BLaER1 treated with 17β-estradiol and CSF1 and Interleukin-3, amounts not matched to agents 10 nM and 100 nM (cell line): ENCODE measurements at regions not wholly inside any gene's neighbourhood (a gene's known extent, or its start where the extent isn't known, plus 50 kb on each side); places are given as distances from the start of the nearest gene placed in this dataset.

Experiments
- H3K27ac ChIP-seq, 11 experiments: shearing (Covaris generic); formaldehyde crosslinking; 2 replicates each; pipeline ENCODE4 v1.8.1; 2022
- H3K27me3 ChIP-seq, 11 experiments: shearing (Covaris generic); formaldehyde crosslinking; 2 replicates each; pipeline ENCODE4 v1.8.1; 2022
- H3K36me3 ChIP-seq, 11 experiments: shearing (Covaris generic); formaldehyde crosslinking; 2 replicates each; pipeline ENCODE4 v1.8.1; 2022
- H3K4me1 ChIP-seq, 10 experiments: shearing (Covaris generic); formaldehyde crosslinking; 2 replicates each; pipeline ENCODE4 v1.8.1; 2022
- H3K4me2 ChIP-seq, 11 experiments: shearing (Covaris generic); formaldehyde crosslinking; 2 replicates each; pipeline ENCODE4 v1.8.1; 2022
- H3K4me3 ChIP-seq, 10 experiments: shearing (Covaris generic); formaldehyde crosslinking; 2 replicates each; pipeline ENCODE4 v1.8.1; 2022
- H3K9ac ChIP-seq, 11 experiments: shearing (Covaris generic); formaldehyde crosslinking; 2 replicates each; pipeline ENCODE4 v1.8.1; 2022
- H3K9me3 ChIP-seq, 11 experiments: shearing (Covaris generic); formaldehyde crosslinking; replicated peaks in 1 of 11; 2 replicates each; pipeline ENCODE4 v1.8.1; 2022
- H4K20me1 ChIP-seq, 11 experiments: shearing (Covaris generic); formaldehyde crosslinking; 2 replicates each; pipeline ENCODE4 v1.8.1; 2022
- Cebpa-rat ChIP-seq, 11 experiments: shearing (Covaris generic); IDR thresholded peaks; 2 replicates each; pipeline ENCODE4 v1.8.1; 2022

DNA sequence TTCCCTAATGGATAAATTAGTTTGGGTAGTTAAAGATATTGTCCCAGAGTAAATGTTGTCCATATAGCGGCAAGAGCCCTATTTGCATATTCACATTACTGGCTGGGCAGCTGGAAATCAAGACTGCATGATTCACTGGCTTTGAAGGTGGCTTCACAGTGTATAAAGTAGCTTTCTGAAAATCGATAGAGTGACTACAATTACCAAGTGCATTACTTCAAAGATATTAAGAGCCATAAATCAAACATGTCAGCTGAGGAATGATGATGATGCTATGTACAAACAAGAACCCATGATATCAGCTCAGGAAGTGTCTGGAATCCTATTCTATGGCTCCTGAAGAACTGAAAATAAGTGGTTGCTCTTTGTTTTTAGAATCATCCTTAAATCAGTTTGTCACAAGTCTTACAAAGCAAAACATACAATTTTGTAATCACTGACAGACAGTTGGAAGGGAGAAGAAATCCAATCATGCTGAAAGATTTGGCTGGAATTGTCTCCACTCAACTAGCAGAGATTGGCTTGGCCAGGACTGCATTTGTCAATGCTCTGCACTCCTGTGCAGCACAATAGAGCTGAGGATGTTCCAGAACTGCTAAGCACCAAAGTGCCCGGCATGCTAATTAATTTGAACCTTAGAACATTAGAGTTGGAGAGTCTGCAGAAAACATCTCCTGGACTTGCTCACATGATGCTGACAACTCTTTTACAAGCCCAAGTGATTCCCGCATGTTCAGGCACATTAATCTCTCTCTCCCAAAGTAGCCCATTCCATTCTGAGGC, 77.9 kb upstream of the B3GAT2 start:
- no peak overlapping the region for H3K9ac ChIP-seq

DNA sequence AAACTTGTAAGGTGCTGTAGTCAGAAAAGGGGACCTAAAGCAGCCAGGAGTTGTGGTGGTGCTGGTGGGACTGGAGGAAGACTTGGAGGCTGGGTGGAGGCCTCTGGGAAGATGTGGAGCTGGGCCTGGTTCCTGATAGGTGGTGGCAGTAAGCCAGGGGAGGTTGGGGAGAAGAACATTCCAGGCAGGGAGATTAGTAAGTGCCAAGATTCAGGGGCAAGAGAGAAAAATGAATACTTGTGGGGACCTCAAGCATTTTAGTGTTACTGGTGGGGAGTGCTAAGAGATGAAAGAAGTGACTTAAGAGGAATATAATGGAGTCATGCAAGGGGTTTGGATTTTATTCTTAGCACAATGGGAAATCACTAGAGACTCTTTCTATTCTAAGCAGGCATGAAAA, 79.0 kb upstream of the B3GAT2 start:
- Histone ChIP-seq H3K4me2 (no peak overlapping the region), H3K27ac (no peak overlapping the region), H3K9me3 (0 out of 22 replicates have a peak, but pooled peaks cover 0 to 8% (median 0%) of the 10 kb centered on the region in 11 experiments), H3K27me3 (no peaks in the 10 kb centered on the region), H3K4me1 (peaks cover 0 to 1% (median 0%) of the 10 kb centered on the region in 10 experiments; a peak in 1 of 20 replicates), H3K4me3 (no peak overlapping the region), H4K20me1 (no peaks in the 10 kb centered on the region), H3K36me3 (no peaks in the 10 kb centered on the region), H3K9ac (no peak overlapping the region)
- no peak for TF ChIP-seq Cebpa-rat (IDR thresholded peaks at IDR 0.05)

More for the DNA sequence above, 77.9 kb upstream of the B3GAT2 start:
- no peak overlapping the region for H3K4me3 ChIP-seq
- H3K27me3 ChIP-seq, result no peaks in the 10 kb centered on the region
- H3K4me2 ChIP-seq, result no peak overlapping the region
- no peaks in the 10 kb centered on the region for H3K36me3 ChIP-seq
- TF ChIP-seq Cebpa-rat (IDR thresholded peaks at IDR 0.05), result no peak
- no peaks in the 10 kb centered on the region for H4K20me1 ChIP-seq
- no peak overlapping the region for H3K27ac ChIP-seq
- H3K9me3 ChIP-seq, result 0 out of 22 replicates have a peak, but pooled peaks cover 0 to 8% (median 0%) of the 10 kb centered on the region in 11 experiments
- H3K4me1 ChIP-seq, result no peaks in the 10 kb centered on the region

DNA sequence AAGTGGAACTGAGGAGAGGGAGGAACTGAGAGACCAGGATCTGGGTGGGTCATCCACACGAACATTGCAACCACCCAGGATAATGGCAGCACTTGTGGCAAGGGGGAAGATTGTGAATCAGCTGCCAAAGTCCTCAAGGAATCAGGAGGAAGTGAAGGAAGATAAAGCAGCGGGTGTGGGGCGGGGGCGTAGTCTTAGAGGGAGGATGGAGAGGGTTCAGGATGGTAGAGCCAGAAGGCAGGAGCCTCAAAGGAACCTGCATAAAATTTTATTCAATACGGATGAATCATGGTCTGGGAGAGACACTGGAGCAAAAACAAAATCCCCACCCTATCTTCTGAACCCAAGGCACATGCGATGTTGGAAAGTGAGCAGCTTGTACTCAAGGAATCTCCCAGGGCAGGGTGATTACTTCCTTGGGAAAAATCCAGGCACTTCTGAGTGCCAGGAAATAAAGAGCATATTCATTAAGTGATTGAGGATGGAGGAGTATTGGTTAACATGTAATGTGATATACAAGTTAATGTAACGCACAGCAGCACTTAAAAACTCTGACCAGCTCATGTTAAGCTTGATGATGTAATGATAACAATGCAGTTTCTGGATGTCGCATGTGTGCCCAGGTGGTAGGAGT, 82.0 kb upstream of the B3GAT2 start:
- Histone ChIP-seq H3K9me3 (0 out of 22 replicates have a peak, but pooled peaks cover 0 to 8% (median 0%) of the 10 kb centered on the region in 11 experiments), H3K4me1 (peaks cover 0 to 13% (median 2%) of the 10 kb centered on the region in 10 experiments; a peak in 9 of 20 replicates), H4K20me1 (no peaks in the 10 kb centered on the region), H3K4me3 (no peak overlapping the region), H3K27me3 (no peaks in the 10 kb centered on the region), H3K27ac (no peak overlapping the region), H3K9ac (no peak overlapping the region), H3K4me2 (no peak overlapping the region), H3K36me3 (no peaks in the 10 kb centered on the region)
- TF ChIP-seq Cebpa-rat (IDR thresholded peaks at IDR 0.05), result no peak

DNA sequence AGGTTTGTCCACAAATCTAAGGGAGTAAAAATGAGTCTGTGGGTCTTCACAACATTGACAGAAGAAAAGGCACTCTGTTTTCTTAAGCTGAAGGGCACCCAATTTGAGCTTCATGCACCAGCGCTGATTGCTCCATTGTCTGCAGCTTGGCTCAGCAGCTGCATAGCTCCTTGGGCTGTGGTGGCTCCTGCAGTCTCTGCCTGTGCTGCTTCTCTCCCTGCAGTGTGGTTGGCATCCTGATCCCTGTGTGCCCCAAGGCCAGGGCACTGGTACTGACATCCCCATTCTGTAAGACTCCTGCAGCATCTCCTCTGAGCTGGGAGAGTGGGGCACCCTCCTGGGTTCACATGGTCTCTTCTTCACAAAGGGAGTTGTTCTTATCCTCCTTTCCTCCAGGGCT, 83.2 kb upstream of the B3GAT2 start:
- TF ChIP-seq Cebpa-rat (IDR thresholded peaks at IDR 0.05), result no peak
- Histone ChIP-seq H3K4me2 (no peak overlapping the region), H3K9me3 (0 out of 22 replicates have a peak, but pooled peaks cover 0 to 8% (median 0%) of the 10 kb centered on the region in 11 experiments), H4K20me1 (no peaks in the 10 kb centered on the region), H3K4me1 (peaks cover 0 to 20% (median 6%) of the 10 kb centered on the region in 10 experiments; a peak in 9 of 20 replicates), H3K9ac (no peak overlapping the region), H3K27me3 (no peaks in the 10 kb centered on the region), H3K4me3 (no peak overlapping the region), H3K36me3 (no peaks in the 10 kb centered on the region), H3K27ac (no peak overlapping the region)

DNA sequence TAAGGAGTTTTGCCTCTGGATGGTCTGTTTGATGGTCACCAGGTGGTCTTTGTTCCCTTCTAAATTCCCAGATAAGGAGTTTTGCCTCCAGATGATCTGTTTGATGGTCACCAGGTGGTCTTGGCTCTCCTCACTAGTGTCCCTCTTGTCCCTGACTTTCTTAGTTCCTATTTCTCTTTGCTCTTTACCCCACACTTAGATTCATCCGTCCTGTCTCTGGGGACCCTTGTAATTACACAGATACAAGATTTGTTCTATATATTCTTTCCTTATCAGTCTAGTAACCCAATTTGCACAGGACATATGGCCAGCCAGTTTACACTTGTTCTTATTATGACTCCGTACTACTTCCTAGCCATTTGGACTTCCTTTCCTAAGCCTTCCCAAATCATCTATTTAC, 84.0 kb upstream of the B3GAT2 start:
- Histone ChIP-seq H3K4me3 (no peak overlapping the region), H3K36me3 (no peaks in the 10 kb centered on the region), H3K9me3 (0 out of 22 replicates have a peak, but pooled peaks cover 0 to 8% (median 0%) of the 10 kb centered on the region in 11 experiments), H3K9ac (no peak overlapping the region), H3K27me3 (no peaks in the 10 kb centered on the region), H3K27ac (no peak overlapping the region), H3K4me1 (peaks cover 0 to 20% (median 6%) of the 10 kb centered on the region in 10 experiments; a peak in 9 of 20 replicates), H4K20me1 (no peaks in the 10 kb centered on the region), H3K4me2 (peak overlapping the region in 1 of 11 experiments; percentile 35; a peak in 1 of 22 replicates)
- no peak for TF ChIP-seq Cebpa-rat (IDR thresholded peaks at IDR 0.05)

DNA sequence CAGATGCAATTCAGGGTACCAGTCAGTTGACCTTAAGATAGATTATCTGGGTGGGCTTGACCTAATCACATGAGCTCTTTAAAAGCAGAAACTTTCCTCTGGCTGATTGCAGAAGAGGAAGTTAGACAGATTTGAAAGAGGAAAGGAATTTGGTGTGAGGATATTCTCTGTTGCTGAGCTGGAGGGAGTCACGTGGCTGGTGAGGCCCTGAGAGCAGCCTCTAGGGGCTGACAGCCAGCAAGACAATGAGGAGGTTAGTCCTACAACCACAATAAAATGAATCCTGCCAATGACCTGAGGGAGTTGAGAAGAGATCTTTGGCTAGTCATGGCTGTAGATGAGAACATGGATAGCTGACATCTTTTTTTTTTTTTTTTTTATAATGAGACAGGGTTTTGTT, 87.0 kb upstream of the B3GAT2 start:
- TF ChIP-seq Cebpa-rat (IDR thresholded peaks at IDR 0.05), result no peak
- Histone ChIP-seq H3K27ac (no peak overlapping the region), H3K36me3 (no peaks in the 10 kb centered on the region), H3K9me3 (no peaks in the 10 kb centered on the region), H3K4me1 (peaks cover 0 to 25% (median 6%) of the 10 kb centered on the region in 10 experiments; a peak in 9 of 20 replicates), H3K4me2 (peak overlapping the region in 5 of 11 experiments; percentile 1 to 56 (median 34); a peak in 7 of 22 replicates), H3K27me3 (no peaks in the 10 kb centered on the region), H3K9ac (no peak overlapping the region), H3K4me3 (no peak overlapping the region), H4K20me1 (no peaks in the 10 kb centered on the region)

DNA sequence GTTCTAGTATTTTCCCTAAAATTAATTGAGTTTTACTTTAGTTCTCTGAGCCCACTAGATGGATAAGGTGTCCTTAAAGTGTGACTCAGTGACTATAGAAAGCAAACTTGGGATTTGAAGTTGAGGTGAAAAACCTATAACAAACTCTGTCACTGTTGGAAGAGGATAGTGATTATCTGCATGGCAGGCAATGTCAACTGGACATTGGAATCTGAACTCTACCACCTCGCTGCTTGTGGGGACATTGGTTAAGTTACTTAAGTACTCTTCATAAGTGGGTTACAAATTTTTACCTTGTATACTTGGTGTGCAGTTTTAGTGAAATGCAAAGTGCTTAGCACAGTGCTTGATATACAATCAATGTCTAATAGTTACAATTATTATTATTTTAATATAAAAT, 87.9 kb upstream of the B3GAT2 start:
- Histone ChIP-seq H3K27ac (no peak overlapping the region), H3K36me3 (no peaks in the 10 kb centered on the region), H3K4me3 (no peak overlapping the region), H3K9me3 (no peaks in the 10 kb centered on the region), H4K20me1 (no peaks in the 10 kb centered on the region), H3K4me1 (peaks cover 0 to 25% (median 6%) of the 10 kb centered on the region in 10 experiments; a peak in 9 of 20 replicates), H3K27me3 (no peaks in the 10 kb centered on the region), H3K4me2 (no peak overlapping the region), H3K9ac (no peak overlapping the region)
- no peak for TF ChIP-seq Cebpa-rat (IDR thresholded peaks at IDR 0.05)

DNA sequence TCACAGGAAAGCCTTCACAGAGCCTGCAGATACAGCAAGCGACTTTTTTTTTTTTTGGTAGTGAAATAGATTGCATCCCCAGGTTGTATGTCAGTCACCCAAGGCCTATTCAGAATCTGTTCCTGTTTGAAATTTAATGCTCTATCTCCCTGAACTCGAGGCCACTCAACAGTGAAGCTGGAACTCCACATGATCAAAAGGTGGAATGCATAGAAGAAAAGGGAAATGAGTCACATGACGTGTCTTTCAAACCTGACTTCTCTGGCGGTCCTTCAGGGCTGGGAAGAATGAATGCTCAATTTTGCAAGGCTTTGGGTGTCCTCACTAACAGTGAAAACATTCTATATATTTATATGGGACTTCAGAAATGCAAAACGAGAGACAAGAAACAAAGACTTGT, 88.4 kb upstream of the B3GAT2 start:
- no peaks in the 10 kb centered on the region for H3K9me3 ChIP-seq
- no peak for TF ChIP-seq Cebpa-rat (IDR thresholded peaks at IDR 0.05)
- no peak overlapping the region for H3K9ac ChIP-seq
- H3K36me3 ChIP-seq, result no peaks in the 10 kb centered on the region
- H3K4me2 ChIP-seq, result no peak overlapping the region
- no peaks in the 10 kb centered on the region for H4K20me1 ChIP-seq
- H3K27me3 ChIP-seq, result no peaks in the 10 kb centered on the region
- H3K27ac ChIP-seq, result no peak overlapping the region
- peaks cover 0 to 25% (median 6%) of the 10 kb centered on the region in 10 experiments; a peak in 9 of 20 replicates for H3K4me1 ChIP-seq
- no peak overlapping the region for H3K4me3 ChIP-seq

DNA sequence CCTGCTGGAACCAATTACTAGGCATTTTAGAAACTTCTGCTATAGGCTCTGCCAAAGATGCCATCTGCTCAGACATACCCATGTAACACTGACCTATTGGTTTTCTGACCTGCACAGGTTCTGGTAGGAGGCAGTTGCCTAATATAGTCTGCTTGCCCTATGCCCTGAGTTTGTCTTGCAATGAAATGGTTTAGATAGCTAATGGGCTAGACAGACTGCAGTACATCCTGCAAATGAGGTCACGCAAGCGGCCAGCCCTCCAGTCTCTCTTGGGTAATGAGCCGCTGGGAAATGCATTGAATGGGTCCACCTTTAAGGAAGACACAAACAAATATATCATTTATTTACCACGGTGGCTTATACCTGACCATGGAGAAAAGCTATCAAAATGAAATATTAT, 90.6 kb upstream of the B3GAT2 start:
- H3K4me2 ChIP-seq, result no peak overlapping the region
- TF ChIP-seq Cebpa-rat (IDR thresholded peaks at IDR 0.05), result no peak
- no peak overlapping the region for H3K9ac ChIP-seq
- no peak overlapping the region for H3K27ac ChIP-seq
- H4K20me1 ChIP-seq, result no peaks in the 10 kb centered on the region
- H3K36me3 ChIP-seq, result no peaks in the 10 kb centered on the region
- H3K4me3 ChIP-seq, result no peak overlapping the region
- H3K4me1 ChIP-seq, result peaks cover 0 to 19% (median 7%) of the 10 kb centered on the region in 10 experiments; a peak in 10 of 20 replicates
- H3K9me3 ChIP-seq, result no peaks in the 10 kb centered on the region
- no peaks in the 10 kb centered on the region for H3K27me3 ChIP-seq
